H1 (cell line): ENCODE measurements at regions not wholly inside any gene's neighbourhood (a gene's known extent, or its start where the extent isn't known, plus 50 kb on each side); places are given as distances from the start of the nearest gene placed in this dataset.

Experiments used
- CTCF ChIA-PET: fragments of 300-600 bp; sonication (Branson Sonifier 250); formaldehyde crosslinking; loops from one replicate; lab custom pipeline; 2021; ENCODE audit not compliant: partially characterized antibody; lab: Charles Lee
- POLR2A ChIA-PET: fragments of 300-600 bp; sonication (Branson Sonifier 250); formaldehyde crosslinking; loops from one replicate; lab custom pipeline; 2021; ENCODE audit warnings: inconsistent platforms; ENCODE audit not compliant: partially characterized antibody; lab: Charles Lee
- DNase-seq, 2 experiments: peaks; one replicate each; pipeline versions ENCODE4 v3.0.0 to v3.0.0-alpha.2; 2010 to 2022; ENCODE audit warnings: low spot score in 2 of 2, low read depth in 1 of 2, mixed read lengths in 1 of 2
- FAIRE-seq: peaks from 2 replicates; lab custom pipeline; 2011; peaks lifted over from hg19 to GRCh38; lab: Jason Lieb, UNC
- H2AFZ ChIP-seq: 2 replicates; pipeline ENCODE4 v1.8.1; 2012; ENCODE audit warnings: low read length, inconsistent platforms
- H2AK5ac ChIP-seq: 2 replicates; pipeline ENCODE4 v1.6.1; 2013; ENCODE audit warnings: low read depth, low read length
- H2BK120ac ChIP-seq: replicated peaks from 2 replicates; pipeline ENCODE3; 2013; ENCODE audit warnings: low read depth, low read length, inconsistent platforms
- H2BK12ac ChIP-seq: 2 replicates; pipeline ENCODE4 v1.6.1; 2013; ENCODE audit warnings: low read depth, low read length
- H2BK15ac ChIP-seq: 2 replicates; pipeline ENCODE4 v1.6.1; 2013; ENCODE audit warnings: low read length
- H2BK20ac ChIP-seq: 2 replicates; pipeline ENCODE4 v1.6.1; 2013; ENCODE audit warnings: low read length
- H2BK5ac ChIP-seq: 2 replicates; pipeline ENCODE4 v1.6.1; 2013; ENCODE audit warnings: low read depth, low read length
- H3K14ac ChIP-seq: 2 replicates; pipeline ENCODE4 v1.6.1; 2013; ENCODE audit warnings: inconsistent platforms; ENCODE audit not compliant: insufficient read length
- H3K18ac ChIP-seq: 2 replicates; pipeline ENCODE4 v1.6.1; 2013; ENCODE audit warnings: low read length; ENCODE audit errors: extremely low read depth
- H3K23ac ChIP-seq: 2 replicates; pipeline ENCODE4 v1.6.1; 2013; ENCODE audit warnings: inconsistent platforms; ENCODE audit not compliant: insufficient read length
- H3K23me2 ChIP-seq: 2 replicates; pipeline ENCODE4 v1.6.1; 2013; ENCODE audit warnings: low read depth, low read length
- H3K27ac ChIP-seq: 2 replicates; pipeline ENCODE4 v1.6.1; 2011; ENCODE audit warnings: low read depth, low read length, inconsistent platforms
- H3K27me3 ChIP-seq, 4 experiments: replicated peaks in 1 of 4; 1 replicate in 1 of 4; 2 replicates in 3 of 4; pipeline versions ENCODE4 v1.6.1 to v1.8.1; 2011 to 2013; ENCODE audit warnings: low read length in 3 of 4, mild to moderate bottlenecking in 3 of 4, inconsistent platforms in 2 of 4, mixed read lengths in 2 of 4, moderate library complexity in 1 of 4; ENCODE audit not compliant: control insufficient read depth in 3 of 4, insufficient read depth in 3 of 4; ENCODE audit errors: extremely low read depth in 1 of 4
- H3K36me3 ChIP-seq, 4 experiments: 2 replicates each; pipeline versions ENCODE4 v1.6.1 to v1.8.1; 2011 to 2013; ENCODE audit warnings: mild to moderate bottlenecking in 4 of 4, low read length in 3 of 4, moderate library complexity in 2 of 4, control low read depth in 1 of 4, inconsistent platforms in 1 of 4; ENCODE audit not compliant: insufficient read depth in 4 of 4, control insufficient read depth in 2 of 4
- H3K4ac ChIP-seq: replicated peaks from 2 replicates; pipeline ENCODE3; 2013; ENCODE audit warnings: low read length, low read depth, mixed read lengths, inconsistent platforms; ENCODE audit not compliant: insufficient read length
- H3K4me1 ChIP-seq, 4 experiments: replicated peaks in 1 of 4; 1 replicate in 1 of 4; 2 replicates in 3 of 4; pipeline versions ENCODE4 v1.6.1 to v1.8.1; 2011 to 2013; ENCODE audit warnings: low read length in 3 of 4, inconsistent platforms in 2 of 4, mixed read lengths in 1 of 4; ENCODE audit not compliant: insufficient read depth in 4 of 4, control insufficient read depth in 3 of 4
- H3K4me2 ChIP-seq, 2 experiments: 2 replicates each; pipeline versions ENCODE4 v1.6.1 to v1.8.1; 2011 to 2013; ENCODE audit warnings: low read depth in 2 of 2, low read length in 2 of 2, control low read depth in 1 of 2, inconsistent platforms in 1 of 2, mild to moderate bottlenecking in 1 of 2; ENCODE audit not compliant: insufficient read depth in 1 of 2
- H3K4me3 ChIP-seq, 4 experiments: fragments of 200-600, 300-600 bp in 1 of 4; sonication (generic), shearing (Covaris generic), sonication (Bioruptor Twin) in 1 of 4; 2 replicates each; pipeline versions ENCODE4 v1.5.1 to v1.8.1; 2011 to 2016; ENCODE audit warnings: low read length in 4 of 4, low read depth in 3 of 4, control low read depth in 2 of 4, inconsistent platforms in 2 of 4, mild to moderate bottlenecking in 2 of 4, mixed read lengths in 1 of 4, moderate library complexity in 1 of 4; ENCODE audit not compliant: insufficient read depth in 2 of 4; ENCODE audit errors: extremely low read depth in 1 of 4
- H3K56ac ChIP-seq: replicated peaks from 2 replicates; pipeline ENCODE3; 2013; ENCODE audit warnings: low read depth, mild to moderate bottlenecking, mixed read lengths, low read length, inconsistent platforms; ENCODE audit not compliant: insufficient read length
- H3K79me1 ChIP-seq: 2 replicates; pipeline ENCODE4 v1.6.1; 2013; ENCODE audit warnings: low read depth, low read length, control low read depth
- H3K79me2 ChIP-seq, 2 experiments: 2 replicates each; pipeline versions ENCODE4 v1.6.1 to v1.8.1; 2012 to 2013; ENCODE audit warnings: low read length in 2 of 2, mild to moderate bottlenecking in 2 of 2, inconsistent platforms in 1 of 2; ENCODE audit not compliant: insufficient read depth in 2 of 2, control insufficient read depth in 1 of 2
- H3K9ac ChIP-seq, 4 experiments: replicated peaks in 1 of 4; 1 replicate in 1 of 4; 2 replicates in 3 of 4; pipeline versions ENCODE4 v1.6.1 to v1.8.1; 2011 to 2013; ENCODE audit warnings: low read depth in 3 of 4, low read length in 3 of 4, control low read depth in 2 of 4, mild to moderate bottlenecking in 2 of 4, moderate library complexity in 2 of 4, inconsistent platforms in 1 of 4; ENCODE audit errors: extremely low read depth in 1 of 4
- H3K9me3 ChIP-seq, 2 experiments: 2 replicates each; pipeline versions ENCODE4 v1.6.1 to v1.8.1; 2012 to 2013; ENCODE audit warnings: mild to moderate bottlenecking in 2 of 2, moderate library complexity in 2 of 2, control low read depth in 1 of 2, inconsistent platforms in 1 of 2, low read depth in 1 of 2, low read length in 1 of 2, mixed read lengths in 1 of 2; ENCODE audit not compliant: insufficient read depth in 2 of 2
- H4K20me1 ChIP-seq, 2 experiments: replicated peaks in 1 of 2; 2 replicates each; pipeline versions ENCODE3 to v1.8.1; 2011 to 2013; ENCODE audit warnings: inconsistent platforms in 2 of 2, low read length in 2 of 2, mild to moderate bottlenecking in 1 of 2; ENCODE audit not compliant: insufficient read depth in 2 of 2, control insufficient read depth in 1 of 2
- H4K5ac ChIP-seq: 2 replicates; pipeline ENCODE4 v1.6.1; 2013; ENCODE audit warnings: low read length, low read depth, mixed read lengths, inconsistent platforms; ENCODE audit not compliant: insufficient read length
- H4K8ac ChIP-seq: 2 replicates; pipeline ENCODE4 v1.8.0; 2013; ENCODE audit warnings: mild to moderate bottlenecking, moderate library complexity, low read length, inconsistent platforms; ENCODE audit not compliant: insufficient read depth; ENCODE audit errors: extremely low read depth
- H4K91ac ChIP-seq: replicated peaks from 2 replicates; pipeline ENCODE3; 2013; ENCODE audit warnings: low read length, mixed read lengths, inconsistent platforms; ENCODE audit not compliant: insufficient read length
- CTCF ChIP-seq, 3 experiments: IDR thresholded peaks; 1 replicate in 2 of 3; 2 replicates in 1 of 3; pipeline versions ENCODE4 v1.5.1 to v1.6.1; 2011; ENCODE audit warnings: low read length in 3 of 3, mild to moderate bottlenecking in 3 of 3, inconsistent platforms in 2 of 3, low read depth in 1 of 3, moderate library complexity in 1 of 3; ENCODE audit not compliant: insufficient read depth in 1 of 3; ENCODE audit errors: control extremely low read depth in 1 of 3
- GABPA ChIP-seq: IDR thresholded peaks from 2 replicates; pipeline ENCODE4 v1.6.1; 2011; ENCODE audit warnings: mild to moderate bottlenecking, low read length, moderate library complexity, borderline replicate concordance; ENCODE audit not compliant: insufficient read depth
- KDM1A ChIP-seq: fragments of 200-600, 300-600 bp; sonication (generic); IDR thresholded peaks from 2 replicates; pipeline ENCODE4 v1.7.1; 2016; ENCODE audit warnings: mild to moderate bottlenecking, low read length, borderline replicate concordance
- KDM5A ChIP-seq: fragments of 200-600 bp; IDR thresholded peaks from 2 replicates; pipeline ENCODE4 v1.7.1; 2012; ENCODE audit warnings: mild to moderate bottlenecking, low read length, inconsistent platforms, mixed read lengths
- MAX ChIP-seq: IDR thresholded peaks from 2 replicates; pipeline ENCODE4 v1.6.1; 2012; ENCODE audit warnings: inconsistent platforms
- NANOG ChIP-seq: IDR thresholded peaks from 2 replicates; pipeline ENCODE4 v1.6.1; 2011; ENCODE audit warnings: low read length, low read depth, mild to moderate bottlenecking, inconsistent platforms; ENCODE audit not compliant: insufficient read depth, poor library complexity, severe bottlenecking
- POU5F1 ChIP-seq: IDR thresholded peaks from 2 replicates; pipeline ENCODE4 v1.6.1; 2011; ENCODE audit warnings: low read depth, mild to moderate bottlenecking, low read length, moderate library complexity
- TAF7 ChIP-seq: optimal IDR thresholded peaks from 2 replicates; pipeline ENCODE3; 2011; ENCODE audit warnings: low read depth, mild to moderate bottlenecking, inconsistent platforms, low read length, moderate library complexity, borderline replicate concordance
- YY1 ChIP-seq: IDR thresholded peaks from 2 replicates; pipeline ENCODE4 v1.6.1; 2011; ENCODE audit warnings: low read depth, mild to moderate bottlenecking, low read length
- WGBS, 2 experiments: shearing (Covaris generic) in 1 of 2; methylation state at CpG; one replicate each; pipeline versions ENCODE4 v1.1.6 to v1.1.7; 2013 to 2015; ENCODE audit warnings: low lambda C conversion rate in 2 of 2, mixed read lengths in 2 of 2, inconsistent platforms in 1 of 2, low coverage in 1 of 2, missing lambda C conversion rate in 1 of 2; ENCODE audit not compliant: insufficient replicate concordance in 2 of 2, insufficient coverage in 1 of 2, insufficient read length in 1 of 2; ENCODE audit errors: extremely low coverage in 1 of 2, missing lambda C conversion rate in 1 of 2; 5-methylcytosine and 5-hydroxymethylcytosine counted together

DNA sequence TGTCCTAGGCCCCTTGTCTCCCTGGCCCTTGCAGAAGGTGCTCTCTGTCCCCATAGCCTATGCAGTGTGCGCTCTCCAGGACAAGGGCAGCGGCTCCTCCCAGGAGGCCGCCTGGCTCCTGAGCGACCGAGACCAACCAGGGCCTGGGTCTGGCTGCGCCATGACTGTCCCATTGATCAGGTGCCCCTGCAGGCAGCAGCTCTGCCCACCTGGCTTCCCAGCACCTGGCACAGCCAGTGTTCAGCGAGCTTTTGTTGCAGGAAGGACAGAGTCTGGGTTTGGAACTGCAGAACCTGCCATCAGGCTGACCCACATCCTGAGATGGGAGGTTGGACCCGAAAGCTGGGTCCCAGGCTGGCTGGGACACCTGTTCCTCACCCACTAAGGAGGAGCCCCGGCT is 1001.1 kb downstream of the BRD1 start:
- DNase-seq (no peak), FAIRE-seq (no peak)
- H3K36me3 ChIP-seq: no peaks in the 10 kb centered on the region
- no peak overlapping the region for H3K4me3 ChIP-seq
- no peak overlapping the region for H2BK5ac ChIP-seq
- no peak overlapping the region for H2BK120ac ChIP-seq
- 0 out of 4 replicates have a peak, but pooled peaks cover 0 to 7% of the 10 kb centered on the region in 2 experiments for H3K9me3 ChIP-seq
- H2BK15ac ChIP-seq: no peak overlapping the region
- H4K91ac ChIP-seq: no peak overlapping the region
- no peak overlapping the region for H2BK12ac ChIP-seq
- H3K27ac ChIP-seq: no peak overlapping the region
- WGBS, 2 experiments: 92% methylated on average over 9 of the region's 9 CpGs; no CpG with 5 or more reads in 1 of the 2 experiments
- H3K23me2 ChIP-seq: 0 out of 2 replicates have a peak, but pooled peaks cover 2% of the 10 kb centered on the region
- CTCF ChIA-PET: interaction anchor here (1.2 kb wide), 1 partner anchor 43 kb away, joined by 3 read pairs; no protein-coding TSS in a partner anchor
- H3K4ac ChIP-seq: no peak overlapping the region
- H3K79me2 ChIP-seq: no peaks in the 10 kb centered on the region
- POLR2A ChIA-PET: interaction anchor here (1.0 to 1.7 kb wide), 2 partner anchors 18 to 30 kb away, joined by 3 to 5 read pairs; no protein-coding TSS in a partner anchor
- H3K14ac ChIP-seq: no peak overlapping the region
- no peak overlapping the region for H4K8ac ChIP-seq
- H2AFZ ChIP-seq: no peak overlapping the region
- H2AK5ac ChIP-seq: no peak overlapping the region
- no peak overlapping the region for H4K5ac ChIP-seq
- no peak overlapping the region for H2BK20ac ChIP-seq
- no peaks in the 10 kb centered on the region for H3K27me3 ChIP-seq
- H4K20me1 ChIP-seq: peaks cover 0 to 2% of the 10 kb centered on the region in 2 experiments
- no peaks in the 10 kb centered on the region for H3K79me1 ChIP-seq
- H3K23ac ChIP-seq: no peak overlapping the region
- H3K18ac ChIP-seq: no peak overlapping the region
- no peak overlapping the region for H3K9ac ChIP-seq
- H3K4me1 ChIP-seq: no peaks in the 10 kb centered on the region
- no peak overlapping the region for H3K56ac ChIP-seq
- H3K4me2 ChIP-seq: no peak overlapping the region
- TF ChIP-seq GABPA (no peak), NANOG (no peak), CTCF (IDR thresholded peaks at IDR 0.05; ENCODE audit: control extremely low read depth in 1 of 3, insufficient read depth in 1 of 3, low read depth in 1 of 3, low read length in 3 of 3) (no peak), YY1 (no peak), POU5F1 (no peak), TAF7 (no peak), KDM1A (no peak), MAX (no peak), KDM5A (no peak)
